HG02938 (cell line): ENCODE measurements at regions not wholly inside any gene's neighbourhood (a gene's known extent, or its start where the extent isn't known, plus 50 kb on each side); places are given as distances from the start of the nearest gene placed in this dataset.
A peak's percentile ranks its signal among the peaks of the same experiment; 100 is the strongest.
"Not testable (repeated sequence)": the region's sequence is repeated elsewhere in the genome, so short reads cannot be mapped to it uniquely, and the experiment has no call there.

ENCODE experiments used
- ATAC-seq: cut with Tn5 transposase; IDR thresholded peaks from one replicate; pipeline ENCODE4 v1.9.1; 2021; ENCODE audit warnings: mild to moderate bottlenecking, moderate library complexity; ENCODE audit not compliant: unreplicated experiment

GRCh38 chr14:86357876-86358275, 827.9 kb downstream of the FLRT2 start:
- ATAC-seq = no peak

- no peak for ATAC-seq
Observed at GRCh38 chr14:86357119-86357518, 827.2 kb downstream of the FLRT2 start.

GRCh38 chr14:86346818-86347384, 817.0 kb downstream of the FLRT2 start:
- ATAC-seq = no peak

GRCh38 chr14:86334355-86334754, 804.4 kb downstream of the FLRT2 start:
- ATAC-seq = no peak

GRCh38 chr14:86333493-86333892, 803.5 kb downstream of the FLRT2 start:
- no peak for ATAC-seq

- no peak for ATAC-seq
Observed at GRCh38 chr14:86331341-86331740, 801.4 kb downstream of the FLRT2 start.

GRCh38 chr14:86321151-86321550, 791.2 kb downstream of the FLRT2 start:
- ATAC-seq = no peak

- ATAC-seq = not testable (repeated sequence)
Observed at GRCh38 chr14:86312154-86312665, 782.3 kb downstream of the FLRT2 start.

- ATAC-seq = no peak
Observed at GRCh38 chr14:86311151-86311550, 781.2 kb downstream of the FLRT2 start.

- ATAC-seq = no peak
Observed at GRCh38 chr14:86310611-86311010, 780.7 kb downstream of the FLRT2 start.

- ATAC-seq = no peak
Observed at GRCh38 chr14:86310148-86310547, 780.2 kb downstream of the FLRT2 start.

- ATAC-seq = no peak
Observed at GRCh38 chr14:86305058-86305457, 775.1 kb downstream of the FLRT2 start.

- no peak for ATAC-seq
Observed at GRCh38 chr14:86299994-86300393, 770.0 kb downstream of the FLRT2 start.

GRCh38 chr14:86296173-86296572, 766.2 kb downstream of the FLRT2 start:
- no peak for ATAC-seq

GRCh38 chr14:86288336-86288735, 758.4 kb downstream of the FLRT2 start:
- ATAC-seq = no peak

- no peak for ATAC-seq
Observed at GRCh38 chr14:86279405-86279804, 749.5 kb downstream of the FLRT2 start.

- no peak for ATAC-seq
Observed at GRCh38 chr14:86257973-86258372, 728.0 kb downstream of the FLRT2 start.

GRCh38 chr14:86243158-86243557, 713.2 kb downstream of the FLRT2 start:
- ATAC-seq = peak; percentile 94

GRCh38 chr14:86237733-86238132, 707.8 kb downstream of the FLRT2 start:
- no peak for ATAC-seq

- no peak for ATAC-seq
Observed at GRCh38 chr14:86221755-86222154, 691.8 kb downstream of the FLRT2 start.

GRCh38 chr14:86221000-86221399, 691.1 kb downstream of the FLRT2 start:
- no peak for ATAC-seq

- ATAC-seq = no peak
Observed at GRCh38 chr14:86217523-86217922, 687.6 kb downstream of the FLRT2 start.

GRCh38 chr14:86203843-86204242, 673.9 kb downstream of the FLRT2 start:
- no peak for ATAC-seq
